Ovary (tissue), 7 donors: ENCODE measurements at regions not wholly inside any gene's neighbourhood (a gene's known extent, or its start where the extent isn't known, plus 50 kb on each side); places are given as distances from the start of the nearest gene placed in this dataset.

ENCODE experiments used
- DNase-seq, 5 donors: peaks; one replicate each; pipeline ENCODE4 v3.0.0-alpha.2; 2019 to 2020
- H3K27ac ChIP-seq, 2 donors: fragments of 200-600 bp; one replicate each; pipeline versions ENCODE4 v1.5.1 to v1.8.0; 2019 to 2022
- H3K27me3 ChIP-seq: fragments of 200-600 bp; one replicate; pipeline ENCODE4 v1.8.0; 2022
- H3K36me3 ChIP-seq: fragments of 200-600 bp; sonication (generic); one replicate; pipeline ENCODE4 v1.5.1; 2019
- H3K4me1 ChIP-seq: one replicate; pipeline ENCODE4 v1.8.1; 2013; ENCODE audit warnings: mild to moderate bottlenecking, moderate library complexity; ENCODE audit not compliant: insufficient read depth
- H3K4me3 ChIP-seq: fragments of 200-600 bp; sonication (generic); one replicate; pipeline ENCODE4 v1.5.1; 2017
- H3K9me3 ChIP-seq, 2 donors: fragments of 200-600 bp in 1 of 2; sonication (generic) in 1 of 2; one replicate each; pipeline versions ENCODE4 v1.5.1 to v1.8.1; 2013 to 2019; ENCODE audit warnings: mild to moderate bottlenecking in 1 of 2, moderate library complexity in 1 of 2
- CTCF ChIP-seq, 3 donors: fragments of 450-650 bp in 2 of 3; fragments of 200-600 bp in 1 of 3; IDR thresholded peaks; one replicate each; pipeline versions ENCODE4 v1.5.1 to v1.8.0; 2016 to 2022; ENCODE audit warnings: antibody characterized with exemption in 3 of 3, mild to moderate bottlenecking in 1 of 3
- EP300 ChIP-seq: sonication (generic); formaldehyde crosslinking; IDR thresholded peaks from one replicate; pipeline ENCODE4 v1.6.1; 2017; ENCODE audit warnings: antibody characterized with exemption
- POLR2A ChIP-seq: fragments of 450-650 bp; IDR thresholded peaks from one replicate; pipeline ENCODE4 v1.6.1; 2017; ENCODE audit warnings: antibody characterized with exemption, mild to moderate bottlenecking, moderate library complexity
- WGBS, 3 donors: extraction: QIAGEN DNeasy Blood & Tissue Kit in 1 of 3; methylation state at CpG; one replicate each; pipeline versions ENCODE4 v1.1.5 to v1.1.7; 2013 to 2017; 5-methylcytosine and 5-hydroxymethylcytosine counted together
- intact Hi-C, 4 donors: fragments of 100-400 bp; cut with DNase I; formaldehyde crosslinking; loops; one replicate each; pipeline versions ENCODE4 v1.11.0 to v1.15.1; 2022 to 2023
- donor health status: DM: no; HTN: no; CAD: no; lungs with moderate emphysema.
- donor health status: DM: no; HTN: no; CAD: no.
- donor health status: Bipolar disorder and iron deficiency.
- donor health status: DM: no; HTN: no; CAD: no.
- donor health status: DM: yes; HTN: yes; CAD: no.

DNA sequence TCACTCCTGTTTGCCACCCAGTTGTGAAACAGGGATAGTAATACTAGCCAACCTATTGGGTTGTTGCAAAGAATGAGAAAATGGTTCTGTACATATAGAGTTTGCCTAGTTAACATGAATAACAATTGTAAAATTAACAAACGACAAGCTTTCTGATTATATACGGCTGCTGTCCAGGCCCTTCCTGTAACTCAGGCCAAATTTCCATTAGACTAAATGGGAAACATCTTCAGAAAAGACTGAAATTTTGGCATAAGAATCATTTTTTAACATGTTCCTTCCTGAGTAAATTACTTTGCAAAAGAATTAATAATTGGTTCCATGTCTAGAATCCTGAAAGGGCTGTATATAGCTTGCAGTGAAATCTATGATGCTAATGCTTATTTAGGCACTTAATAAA is 117.7 kb upstream of the SATB2 start:
- 22 to 36% (median 23%) methylated on average over 2 of the region's 2 CpGs for WGBS, 3 donors
- H3K9me3 ChIP-seq, result no peaks in the 10 kb centered on the region
- H3K27ac ChIP-seq, result no peak overlapping the region
- H3K36me3 ChIP-seq, result no peaks in the 10 kb centered on the region
- TF ChIP-seq EP300, result no peak
- no peak for TF ChIP-seq CTCF (IDR thresholded peaks at IDR 0.05)
- no peak for TF ChIP-seq POLR2A
- intact Hi-C loops, result no loop called here
- no peak for DNase-seq
- no peaks in the 10 kb centered on the region for H3K27me3 ChIP-seq
- no peak overlapping the region for H3K4me3 ChIP-seq
- no peaks in the 10 kb centered on the region for H3K4me1 ChIP-seq

GRCh38 chr2:199572571-199572970 is 114.8 kb upstream of the SATB2 start:
- H3K4me3 ChIP-seq, result no peak overlapping the region
- H3K36me3 ChIP-seq, result no peaks in the 10 kb centered on the region
- intact Hi-C loops, result no loop called here
- H3K27me3 ChIP-seq, result no peaks in the 10 kb centered on the region
- 18 to 55% (median 30%) methylated on average over 1 of the region's 1 CpG for WGBS, 3 donors
- H3K4me1 ChIP-seq, result no peaks in the 10 kb centered on the region
- TF ChIP-seq CTCF (IDR thresholded peaks at IDR 0.05), result no peak
- TF ChIP-seq EP300, result no peak
- no peak for TF ChIP-seq POLR2A
- no peaks in the 10 kb centered on the region for H3K9me3 ChIP-seq
- no peak overlapping the region for H3K27ac ChIP-seq
- DNase-seq, result no peak

DNA sequence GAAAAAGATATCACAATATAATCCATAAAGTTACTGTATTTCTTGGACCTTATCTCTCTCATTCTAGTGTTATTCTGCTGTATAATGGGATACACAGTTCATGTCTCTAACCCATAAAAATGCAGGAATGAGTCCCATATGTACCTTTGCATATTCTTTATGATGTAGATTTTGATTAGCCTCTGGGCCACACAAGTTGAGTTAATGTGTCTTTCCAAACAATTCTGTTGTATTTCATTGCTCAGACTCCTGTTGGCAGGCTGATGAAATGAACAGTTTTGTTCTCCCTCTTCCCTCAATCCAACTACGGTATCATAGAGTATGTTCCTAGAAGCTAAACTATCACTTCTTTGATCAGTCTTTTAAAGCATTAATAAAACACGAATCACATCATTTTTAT is 113.2 kb upstream of the SATB2 start:
- H3K27me3 ChIP-seq, result no peaks in the 10 kb centered on the region
- 81 to 86% (median 84%) methylated on average over 2 of the region's 2 CpGs for WGBS, 3 donors
- H3K9me3 ChIP-seq, result no peaks in the 10 kb centered on the region
- intact Hi-C loops, result no loop called here
- no peak for DNase-seq
- no peak overlapping the region for H3K27ac ChIP-seq
- H3K36me3 ChIP-seq, result no peaks in the 10 kb centered on the region
- TF ChIP-seq POLR2A (no peak), CTCF (IDR thresholded peaks at IDR 0.05) (no peak), EP300 (no peak)
- H3K4me1 ChIP-seq, result no peaks in the 10 kb centered on the region
- H3K4me3 ChIP-seq, result no peak overlapping the region

- no peak for TF ChIP-seq CTCF (IDR thresholded peaks at IDR 0.05)
- no peak for TF ChIP-seq EP300
- no peak for TF ChIP-seq POLR2A
Observed at GRCh38 chr2:199569336-199569735, 111.6 kb upstream of the SATB2 start.

DNA sequence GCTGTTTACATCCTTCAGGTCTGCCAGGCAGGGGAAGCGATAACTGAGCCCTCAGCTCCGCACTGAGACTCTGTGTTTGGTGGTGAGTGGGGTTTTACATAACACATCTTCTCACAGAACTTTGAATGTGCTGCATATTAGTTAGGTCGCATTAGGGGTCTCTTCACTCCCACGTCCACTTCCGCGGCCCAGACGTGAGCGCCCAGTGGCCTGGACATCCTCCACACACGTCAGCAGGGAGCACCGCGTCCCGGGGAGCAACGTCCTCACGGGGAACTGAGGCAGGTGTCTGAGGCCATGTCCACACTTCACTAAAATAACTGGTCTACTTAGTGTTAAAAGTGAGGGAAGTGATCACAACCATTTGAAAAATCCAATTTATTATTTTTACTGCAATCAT is 100.4 kb upstream of the SATB2 start:
- Histone ChIP-seq H3K27me3 (no peaks in the 10 kb centered on the region), H3K4me3 (no peak overlapping the region), H3K36me3 (no peaks in the 10 kb centered on the region), H3K9me3 (no peaks in the 10 kb centered on the region), H3K4me1 (no peaks in the 10 kb centered on the region), H3K27ac (no peak overlapping the region)
- no peak for DNase-seq
- TF ChIP-seq CTCF (IDR thresholded peaks at IDR 0.05) (no peak), POLR2A (no peak), EP300 (no peak)
- intact Hi-C loops, result no loop called here
- 85 to 90% (median 87%) methylated on average over 14 of the region's 14 CpGs for WGBS, 3 donors

More at GRCh38 chr2:199569336-199569735, 111.6 kb upstream of the SATB2 start:
- no peaks in the 10 kb centered on the region for H3K4me1 ChIP-seq
- DNase-seq, result no peak
- intact Hi-C loops, result no loop called here
- H3K27me3 ChIP-seq, result no peaks in the 10 kb centered on the region
- 63 to 73% (median 71%) methylated on average over 1 of the region's 1 CpG for WGBS, 3 donors
- no peaks in the 10 kb centered on the region for H3K36me3 ChIP-seq
- no peak overlapping the region for H3K27ac ChIP-seq
- no peaks in the 10 kb centered on the region for H3K9me3 ChIP-seq
- H3K4me3 ChIP-seq, result no peak overlapping the region
